Activated naive CD4-positive, alpha-beta T cell treated with Interleukin-2 at 50 U/mL for 16 hours (primary cell): ENCODE measurements at regions not wholly inside any gene's neighbourhood (a gene's known extent, or its start where the extent isn't known, plus 50 kb on each side); places are given as distances from the start of the nearest gene placed in this dataset.

Experiments
- DNase-seq: peaks from one replicate; pipeline ENCODE4 v3.0.0-alpha.2; 2020

- no peak for DNase-seq
These were observed 245.5 kb upstream of the PPP2R2D start for GRCh38 chr10:131655101-131655849.

GRCh38 chr10:131656009-131656408 is 244.8 kb upstream of the PPP2R2D start:
- no peak for DNase-seq

- no peak for DNase-seq
These were observed 244.4 kb upstream of the PPP2R2D start for GRCh38 chr10:131656431-131656841.

- DNase-seq: no peak
These were observed 243.4 kb upstream of the PPP2R2D start for GRCh38 chr10:131657318-131657984.

GRCh38 chr10:131657985-131658330 is 242.8 kb upstream of the PPP2R2D start:
- DNase-seq: no peak

- DNase-seq: no peak
These were observed 242.2 kb upstream of the PPP2R2D start for GRCh38 chr10:131658476-131659110.

- no peak for DNase-seq
These were observed 240.4 kb upstream of the PPP2R2D start for GRCh38 chr10:131660427-131660826.

- no peak for DNase-seq
These were observed 238.0 kb upstream of the PPP2R2D start for GRCh38 chr10:131662851-131663250.

- no peak for DNase-seq
These were observed 237.5 kb upstream of the PPP2R2D start for GRCh38 chr10:131663351-131663750.

GRCh38 chr10:131666091-131666490 is 234.7 kb upstream of the PPP2R2D start:
- DNase-seq: no peak

- DNase-seq: no peak
These were observed 233.8 kb upstream of the PPP2R2D start for GRCh38 chr10:131667047-131667446.

- DNase-seq: no peak
These were observed 233.2 kb upstream of the PPP2R2D start for GRCh38 chr10:131667561-131667960.

GRCh38 chr10:131668903-131669302 is 231.9 kb upstream of the PPP2R2D start:
- no peak for DNase-seq

- DNase-seq: no peak
These were observed 231.0 kb upstream of the PPP2R2D start for GRCh38 chr10:131669838-131670237.

GRCh38 chr10:131670341-131670740 is 230.5 kb upstream of the PPP2R2D start:
- DNase-seq: no peak

GRCh38 chr10:131673396-131673795 is 227.4 kb upstream of the PPP2R2D start:
- no peak for DNase-seq

- DNase-seq: no peak
These were observed 226.7 kb upstream of the PPP2R2D start for GRCh38 chr10:131674130-131674529.

GRCh38 chr10:131675104-131675503 is 225.7 kb upstream of the PPP2R2D start:
- no peak for DNase-seq

GRCh38 chr10:131676046-131676799 is 224.6 kb upstream of the PPP2R2D start:
- no peak for DNase-seq

GRCh38 chr10:131676800-131677421 is 223.9 kb upstream of the PPP2R2D start:
- DNase-seq: no peak

- DNase-seq: no peak
These were observed 223.1 kb upstream of the PPP2R2D start for GRCh38 chr10:131677671-131678070.

- DNase-seq: no peak
These were observed 222.6 kb upstream of the PPP2R2D start for GRCh38 chr10:131678171-131678570.

GRCh38 chr10:131678613-131679012 is 222.2 kb upstream of the PPP2R2D start:
- no peak for DNase-seq
